ENCODE measurements at regions not wholly inside any gene's neighbourhood (a gene's known extent, or its start where the extent isn't known, plus 50 kb on each side); places are given as distances from the start of the nearest gene placed in this dataset.

- no peaks in the 10 kb centered on the region for H3K4me1 Mint-ChIP-seq
- H3K4me3 Mint-ChIP-seq, result no peak overlapping the region
Measured at GRCh38 chr6:19734519-19734918, 102.7 kb upstream of the ID4 start.

GRCh38 chr6:19736066-19736465 lies 101.1 kb upstream of the ID4 start:
- no peak for ATAC-seq
- Mint-ChIP-seq H3K4me1 (no peaks in the 10 kb centered on the region), H3K4me3 (no peak overlapping the region), H3K27ac (no peak overlapping the region), H3K27me3 (no peaks in the 10 kb centered on the region), H3K36me3 (no peaks in the 10 kb centered on the region), H3K9me3 (peaks cover 7% of the 10 kb centered on the region)

More at GRCh38 chr6:19734519-19734918, 102.7 kb upstream of the ID4 start:
- no peaks in the 10 kb centered on the region for H3K27me3 Mint-ChIP-seq
- H3K27ac Mint-ChIP-seq, result no peak overlapping the region
- H3K9me3 Mint-ChIP-seq, result peaks cover 4% of the 10 kb centered on the region
- H3K36me3 Mint-ChIP-seq, result no peaks in the 10 kb centered on the region
- ATAC-seq, result no peak

- no peak for ATAC-seq
- H3K4me3 Mint-ChIP-seq, result no peak overlapping the region
- H3K9me3 Mint-ChIP-seq, result peaks cover 7% of the 10 kb centered on the region
Measured at GRCh38 chr6:19738010-19738409, 99.2 kb upstream of the ID4 start.

GRCh38 chr6:19749722-19750121 lies 87.4 kb upstream of the ID4 start:
- H3K4me1 Mint-ChIP-seq, result no peaks in the 10 kb centered on the region
- no peak overlapping the region for H3K4me3 Mint-ChIP-seq
- no peaks in the 10 kb centered on the region for H3K36me3 Mint-ChIP-seq
- ATAC-seq, result no peak
- peaks cover 5% of the 10 kb centered on the region for H3K9me3 Mint-ChIP-seq
- no peak overlapping the region for H3K27ac Mint-ChIP-seq
- no peaks in the 10 kb centered on the region for H3K27me3 Mint-ChIP-seq

More at GRCh38 chr6:19738010-19738409, 99.2 kb upstream of the ID4 start:
- Mint-ChIP-seq H3K27ac (no peak overlapping the region), H3K4me1 (no peaks in the 10 kb centered on the region), H3K36me3 (no peaks in the 10 kb centered on the region), H3K27me3 (no peaks in the 10 kb centered on the region)

GRCh38 chr6:19752746-19753145 lies 84.4 kb upstream of the ID4 start:
- H3K4me1 Mint-ChIP-seq, result no peaks in the 10 kb centered on the region
- no peak for ATAC-seq
- H3K9me3 Mint-ChIP-seq, result peaks cover 6% of the 10 kb centered on the region
- H3K4me3 Mint-ChIP-seq, result no peak overlapping the region
- H3K36me3 Mint-ChIP-seq, result no peaks in the 10 kb centered on the region
- no peak overlapping the region for H3K27ac Mint-ChIP-seq
- no peaks in the 10 kb centered on the region for H3K27me3 Mint-ChIP-seq

GRCh38 chr6:19753826-19754225 lies 83.3 kb upstream of the ID4 start:
- no peak for ATAC-seq

GRCh38 chr6:19754686-19755085 lies 82.5 kb upstream of the ID4 start:
- Mint-ChIP-seq H3K4me1 (no peaks in the 10 kb centered on the region), H3K9me3 (peaks cover 7% of the 10 kb centered on the region), H3K27ac (no peak overlapping the region), H3K27me3 (no peaks in the 10 kb centered on the region), H3K4me3 (no peak overlapping the region), H3K36me3 (no peaks in the 10 kb centered on the region)
- no peak for ATAC-seq

More at GRCh38 chr6:19753826-19754225, 83.3 kb upstream of the ID4 start:
- Mint-ChIP-seq H3K36me3 (no peaks in the 10 kb centered on the region), H3K4me3 (no peak overlapping the region), H3K9me3 (peaks cover 7% of the 10 kb centered on the region), H3K4me1 (no peaks in the 10 kb centered on the region), H3K27me3 (no peaks in the 10 kb centered on the region), H3K27ac (no peak overlapping the region)

GRCh38 chr6:19755181-19755580 lies 82.0 kb upstream of the ID4 start:
- ATAC-seq, result no peak
- H3K4me3 Mint-ChIP-seq, result no peak overlapping the region
- H3K9me3 Mint-ChIP-seq, result peaks cover 10% of the 10 kb centered on the region
- no peak overlapping the region for H3K27ac Mint-ChIP-seq
- H3K27me3 Mint-ChIP-seq, result no peaks in the 10 kb centered on the region
- H3K4me1 Mint-ChIP-seq, result no peaks in the 10 kb centered on the region
- H3K36me3 Mint-ChIP-seq, result no peaks in the 10 kb centered on the region

- H3K4me1 Mint-ChIP-seq, result no peaks in the 10 kb centered on the region
- H3K9me3 Mint-ChIP-seq, result peaks cover 8% of the 10 kb centered on the region
- H3K4me3 Mint-ChIP-seq, result no peak overlapping the region
- no peaks in the 10 kb centered on the region for H3K36me3 Mint-ChIP-seq
- no peak for ATAC-seq
- H3K27ac Mint-ChIP-seq, result no peak overlapping the region
- H3K27me3 Mint-ChIP-seq, result no peaks in the 10 kb centered on the region
Measured at GRCh38 chr6:19757036-19757435, 80.1 kb upstream of the ID4 start.

GRCh38 chr6:19759117-19759880 lies 77.9 kb upstream of the ID4 start:
- Mint-ChIP-seq H3K27me3 (no peaks in the 10 kb centered on the region), H3K4me1 (no peaks in the 10 kb centered on the region), H3K9me3 (peaks cover 8% of the 10 kb centered on the region), H3K27ac (no peak overlapping the region), H3K4me3 (no peak overlapping the region), H3K36me3 (no peaks in the 10 kb centered on the region)
- no peak for ATAC-seq

- H3K36me3 Mint-ChIP-seq, result no peaks in the 10 kb centered on the region
- no peaks in the 10 kb centered on the region for H3K27me3 Mint-ChIP-seq
- H3K4me3 Mint-ChIP-seq, result no peak overlapping the region
- no peak for ATAC-seq
- no peak overlapping the region for H3K27ac Mint-ChIP-seq
- H3K9me3 Mint-ChIP-seq, result peaks cover 8% of the 10 kb centered on the region
- no peaks in the 10 kb centered on the region for H3K4me1 Mint-ChIP-seq
Measured at GRCh38 chr6:19761121-19761520, 76.0 kb upstream of the ID4 start.

- Mint-ChIP-seq H3K27me3 (no peaks in the 10 kb centered on the region), H3K27ac (no peak overlapping the region), H3K9me3 (peaks cover 5% of the 10 kb centered on the region), H3K4me3 (no peak overlapping the region), H3K36me3 (no peaks in the 10 kb centered on the region), H3K4me1 (no peaks in the 10 kb centered on the region)
- no peak for ATAC-seq
Measured at GRCh38 chr6:19771753-19772336, 65.3 kb upstream of the ID4 start.

- Mint-ChIP-seq H3K4me3 (no peak overlapping the region), H3K4me1 (no peaks in the 10 kb centered on the region), H3K36me3 (no peaks in the 10 kb centered on the region), H3K27me3 (no peaks in the 10 kb centered on the region), H3K27ac (no peak overlapping the region), H3K9me3 (peaks cover 5% of the 10 kb centered on the region)
- no peak for ATAC-seq
Measured at GRCh38 chr6:19772891-19773290, 64.3 kb upstream of the ID4 start.

- H3K4me1 Mint-ChIP-seq, result no peaks in the 10 kb centered on the region
- H3K4me3 Mint-ChIP-seq, result no peak overlapping the region
Measured at GRCh38 chr6:19781269-19781668, 55.9 kb upstream of the ID4 start.

GRCh38 chr6:19782588-19782987 lies 54.6 kb upstream of the ID4 start:
- no peak for ATAC-seq
- H3K27me3 Mint-ChIP-seq, result no peaks in the 10 kb centered on the region
- peaks cover 5% of the 10 kb centered on the region for H3K9me3 Mint-ChIP-seq
- no peak overlapping the region for H3K27ac Mint-ChIP-seq
- no peaks in the 10 kb centered on the region for H3K4me1 Mint-ChIP-seq
- no peak overlapping the region for H3K4me3 Mint-ChIP-seq
- H3K36me3 Mint-ChIP-seq, result no peaks in the 10 kb centered on the region

More at GRCh38 chr6:19781269-19781668, 55.9 kb upstream of the ID4 start:
- Mint-ChIP-seq H3K27ac (no peak overlapping the region), H3K36me3 (no peaks in the 10 kb centered on the region), H3K27me3 (no peaks in the 10 kb centered on the region), H3K9me3 (peaks cover 5% of the 10 kb centered on the region)
- ATAC-seq, result no peak

Measured in stimulated activated memory B cell treated with anti-CD40 and anti-IgM and Interleukin-4, amounts not matched to agents 10 μg/mL and 1 μg/mL and 100 μg/mL, for 72 hours (primary cell).